ENCODE measurements at regions not wholly inside any gene's neighbourhood (a gene's known extent, or its start where the extent isn't known, plus 50 kb on each side); places are given as distances from the start of the nearest gene placed in this dataset.

GRCh38 chr14:76313852-76314251 is 62.1 kb upstream of the ESRRB start:
- Mint-ChIP-seq H3K27me3 (peaks cover 60% of the 10 kb centered on the region), H3K9me3 (no peaks in the 10 kb centered on the region), H3K36me3 (no peaks in the 10 kb centered on the region), H3K4me1 (ENCODE audit: unreplicated experiment) (peaks cover 44% of the 10 kb centered on the region), H3K4me3 (no peak overlapping the region), H3K27ac (no peak overlapping the region)
- TF ChIP-seq CTCF (conservative IDR thresholded peaks at IDR 0.05) = no peak
- DNase-seq (ENCODE audit: extremely low spot score, unreplicated experiment) = no peak

- Mint-ChIP-seq H3K36me3 (no peaks in the 10 kb centered on the region), H3K4me3 (no peak overlapping the region), H3K4me1 (ENCODE audit: unreplicated experiment) (peaks cover 44% of the 10 kb centered on the region), H3K27ac (no peak overlapping the region), H3K9me3 (no peaks in the 10 kb centered on the region), H3K27me3 (peaks cover 55% of the 10 kb centered on the region)
- no peak for TF ChIP-seq CTCF (conservative IDR thresholded peaks at IDR 0.05)
- no peak for DNase-seq (ENCODE audit: extremely low spot score, unreplicated experiment)
Measured at GRCh38 chr14:76314521-76315034, 61.4 kb upstream of the ESRRB start.

GRCh38 chr14:76320486-76320885 is 55.5 kb upstream of the ESRRB start:
- Mint-ChIP-seq H3K27me3 (peaks cover 23% of the 10 kb centered on the region), H3K9me3 (no peaks in the 10 kb centered on the region), H3K27ac (no peak overlapping the region), H3K36me3 (no peaks in the 10 kb centered on the region), H3K4me1 (ENCODE audit: unreplicated experiment) (no peaks in the 10 kb centered on the region), H3K4me3 (no peak overlapping the region)
- DNase-seq (ENCODE audit: extremely low spot score, unreplicated experiment) = no peak
- no peak for TF ChIP-seq CTCF (conservative IDR thresholded peaks at IDR 0.05)

- DNase-seq (ENCODE audit: extremely low spot score, unreplicated experiment) = no peak
- H3K4me1 Mint-ChIP-seq (ENCODE audit: unreplicated experiment) = no peaks in the 10 kb centered on the region
- no peak overlapping the region for H3K27ac Mint-ChIP-seq
- H3K27me3 Mint-ChIP-seq = peaks cover 28% of the 10 kb centered on the region
- H3K4me3 Mint-ChIP-seq = no peak overlapping the region
- no peaks in the 10 kb centered on the region for H3K9me3 Mint-ChIP-seq
- no peaks in the 10 kb centered on the region for H3K36me3 Mint-ChIP-seq
- TF ChIP-seq CTCF (conservative IDR thresholded peaks at IDR 0.05) = no peak
Measured at GRCh38 chr14:76320975-76321374, 55.0 kb upstream of the ESRRB start.

- no peak for TF ChIP-seq CTCF (conservative IDR thresholded peaks at IDR 0.05)
- peaks cover 32% of the 10 kb centered on the region for H3K27me3 Mint-ChIP-seq
Measured at GRCh38 chr14:76322594-76323220, 53.2 kb upstream of the ESRRB start.

More at GRCh38 chr14:76322594-76323220, 53.2 kb upstream of the ESRRB start:
- Mint-ChIP-seq H3K36me3 (no peaks in the 10 kb centered on the region), H3K27ac (no peak overlapping the region), H3K9me3 (no peaks in the 10 kb centered on the region), H3K4me3 (no peak overlapping the region), H3K4me1 (ENCODE audit: unreplicated experiment) (no peaks in the 10 kb centered on the region)
- no peak for DNase-seq (ENCODE audit: extremely low spot score, unreplicated experiment)
